Activated CD4-positive, alpha-beta T cell treated with anti-CD3 and anti-CD28 coated beads, Interleukin-2, amount 10 ng/mL, durations not matched to agents 24 days and 14 days (primary cell): ENCODE measurements at regions not wholly inside any gene's neighbourhood (a gene's known extent, or its start where the extent isn't known, plus 50 kb on each side); places are given as distances from the start of the nearest gene placed in this dataset.

Experiments used
- DNase-seq: peaks from one replicate; pipeline ENCODE4 v3.0.0; 2022
- H3K27ac Mint-ChIP-seq: one replicate; pipeline ENCODE4 v1.8.0; 2022; ENCODE audit warnings: mild to moderate bottlenecking, mixed read lengths
- H3K27me3 Mint-ChIP-seq: one replicate; pipeline ENCODE4 v1.8.0; 2022; ENCODE audit warnings: mixed read lengths
- H3K36me3 Mint-ChIP-seq: one replicate; pipeline ENCODE4 v1.8.0; 2022; ENCODE audit warnings: low read depth, mild to moderate bottlenecking, mixed read lengths
- H3K4me1 Mint-ChIP-seq: one replicate; pipeline ENCODE4 v1.8.0; 2021; ENCODE audit warnings: mixed read lengths
- H3K4me3 Mint-ChIP-seq: one replicate; pipeline ENCODE4 v1.8.0; 2022; ENCODE audit warnings: mild to moderate bottlenecking, moderate library complexity, mixed read lengths
- H3K9me3 Mint-ChIP-seq: one replicate; pipeline ENCODE4 v1.8.0; 2021; ENCODE audit warnings: mixed read lengths
- intact Hi-C: fragments of 100-400 bp; cut with micrococcal nuclease; formaldehyde crosslinking; loops from one replicate; pipeline ENCODE4 v1.15.1; 2023

GRCh38 chr2:7673853-7674252 lies 756.6 kb downstream of the RNF144A start:
- peaks cover 27% of the 10 kb centered on the region for H3K9me3 Mint-ChIP-seq
- H3K36me3 Mint-ChIP-seq: peaks cover 39% of the 10 kb centered on the region
- peaks cover 62% of the 10 kb centered on the region for H3K4me1 Mint-ChIP-seq
- peak; percentile 39 for DNase-seq
- H3K27me3 Mint-ChIP-seq: no peaks in the 10 kb centered on the region
- peak overlapping the region; percentile 70 for H3K27ac Mint-ChIP-seq
- intact Hi-C loops: loop anchor here (2.0 to 10.0 kb wide), 11 partner anchors 51 to 869 kb away; no protein-coding TSS in a partner anchor
- no peak overlapping the region for H3K4me3 Mint-ChIP-seq

GRCh38 chr2:7674606-7675005 lies 757.4 kb downstream of the RNF144A start:
- peak overlapping the region; percentile 70 for H3K27ac Mint-ChIP-seq
- H3K4me1 Mint-ChIP-seq: peaks cover 69% of the 10 kb centered on the region
- peaks cover 39% of the 10 kb centered on the region for H3K36me3 Mint-ChIP-seq
- no peak overlapping the region for H3K4me3 Mint-ChIP-seq
- H3K9me3 Mint-ChIP-seq: peaks cover 27% of the 10 kb centered on the region
- H3K27me3 Mint-ChIP-seq: no peaks in the 10 kb centered on the region
- intact Hi-C loops: loop anchor here (5.0 to 10.0 kb wide), 5 partner anchors 52 to 577 kb away; no protein-coding TSS in a partner anchor
- DNase-seq: peak; percentile 49

- no peaks in the 10 kb centered on the region for H3K27me3 Mint-ChIP-seq
- DNase-seq: no peak
- peaks cover 27% of the 10 kb centered on the region for H3K9me3 Mint-ChIP-seq
- H3K36me3 Mint-ChIP-seq: peaks cover 33% of the 10 kb centered on the region
- intact Hi-C loops: loop anchor here (10.0 kb wide), 1 partner anchor 258 kb away; no protein-coding TSS in a partner anchor
- no peak overlapping the region for H3K4me3 Mint-ChIP-seq
- peaks cover 58% of the 10 kb centered on the region for H3K4me1 Mint-ChIP-seq
- H3K27ac Mint-ChIP-seq: peak overlapping the region; percentile 81
Observed at GRCh38 chr2:7676714-7677113, 759.5 kb downstream of the RNF144A start.

GRCh38 chr2:7681881-7682461 lies 764.8 kb downstream of the RNF144A start:
- Mint-ChIP-seq H3K9me3 (peaks cover 15% of the 10 kb centered on the region), H3K27ac (no peak overlapping the region), H3K27me3 (no peaks in the 10 kb centered on the region), H3K36me3 (peaks cover 5% of the 10 kb centered on the region), H3K4me3 (no peak overlapping the region), H3K4me1 (peaks cover 23% of the 10 kb centered on the region)
- no peak for DNase-seq
- intact Hi-C loops: no loop called here

- Mint-ChIP-seq H3K4me1 (peaks cover 27% of the 10 kb centered on the region), H3K27ac (no peak overlapping the region), H3K36me3 (peaks cover 6% of the 10 kb centered on the region), H3K27me3 (no peaks in the 10 kb centered on the region), H3K9me3 (peaks cover 17% of the 10 kb centered on the region), H3K4me3 (no peak overlapping the region)
- intact Hi-C loops: no loop called here
- DNase-seq: no peak
Observed at GRCh38 chr2:7683196-7683595, 766.0 kb downstream of the RNF144A start.

- Mint-ChIP-seq H3K27ac (no peak overlapping the region), H3K4me1 (peaks cover 22% of the 10 kb centered on the region), H3K9me3 (peaks cover 11% of the 10 kb centered on the region), H3K36me3 (peaks cover 4% of the 10 kb centered on the region), H3K27me3 (no peaks in the 10 kb centered on the region), H3K4me3 (no peak overlapping the region)
- intact Hi-C loops: no loop called here
- DNase-seq: no peak
Observed at GRCh38 chr2:7683708-7684107, 766.5 kb downstream of the RNF144A start.

- peaks cover 11% of the 10 kb centered on the region for H3K9me3 Mint-ChIP-seq
Observed at GRCh38 chr2:7685342-7686015, 768.3 kb downstream of the RNF144A start.

GRCh38 chr2:7686016-7686385 lies 768.8 kb downstream of the RNF144A start:
- Mint-ChIP-seq H3K27me3 (no peaks in the 10 kb centered on the region), H3K36me3 (peaks cover 4% of the 10 kb centered on the region), H3K4me3 (no peak overlapping the region), H3K9me3 (peaks cover 11% of the 10 kb centered on the region), H3K4me1 (peaks cover 9% of the 10 kb centered on the region), H3K27ac (no peak overlapping the region)
- DNase-seq: no peak
- intact Hi-C loops: no loop called here

More at GRCh38 chr2:7685342-7686015, 768.3 kb downstream of the RNF144A start:
- Mint-ChIP-seq H3K36me3 (peaks cover 4% of the 10 kb centered on the region), H3K4me1 (peaks cover 8% of the 10 kb centered on the region), H3K27me3 (no peaks in the 10 kb centered on the region), H3K27ac (no peak overlapping the region), H3K4me3 (no peak overlapping the region)
- intact Hi-C loops: no loop called here
- DNase-seq: no peak

GRCh38 chr2:7691961-7692656 lies 774.9 kb downstream of the RNF144A start:
- intact Hi-C loops: loop anchor here (5.0 kb wide), 1 partner anchor 35 kb away; no protein-coding TSS in a partner anchor

GRCh38 chr2:7692657-7693161 lies 775.5 kb downstream of the RNF144A start:
- DNase-seq: no peak
- Mint-ChIP-seq H3K4me1 (peaks cover 42% of the 10 kb centered on the region), H3K4me3 (peak overlapping the region; percentile 68), H3K27ac (peak overlapping the region; percentile 91), H3K36me3 (peaks cover 3% of the 10 kb centered on the region), H3K27me3 (no peaks in the 10 kb centered on the region), H3K9me3 (peaks cover 16% of the 10 kb centered on the region)
- intact Hi-C loops: loop anchor here (5.0 kb wide), 1 partner anchor 35 kb away; no protein-coding TSS in a partner anchor

More at GRCh38 chr2:7691961-7692656, 774.9 kb downstream of the RNF144A start:
- DNase-seq: no peak
- peak overlapping the region; percentile 40 for H3K4me3 Mint-ChIP-seq
- H3K9me3 Mint-ChIP-seq: peaks cover 15% of the 10 kb centered on the region
- H3K27me3 Mint-ChIP-seq: no peaks in the 10 kb centered on the region
- peaks cover 4% of the 10 kb centered on the region for H3K36me3 Mint-ChIP-seq
- H3K27ac Mint-ChIP-seq: peak overlapping the region; percentile 91
- H3K4me1 Mint-ChIP-seq: peaks cover 43% of the 10 kb centered on the region

- no peak for DNase-seq
- Mint-ChIP-seq H3K27ac (peak overlapping the region; percentile 91), H3K4me3 (peak overlapping the region; percentile 68), H3K27me3 (no peaks in the 10 kb centered on the region), H3K36me3 (peaks cover 3% of the 10 kb centered on the region), H3K9me3 (peaks cover 17% of the 10 kb centered on the region), H3K4me1 (peaks cover 38% of the 10 kb centered on the region)
- intact Hi-C loops: loop anchor here (1.0 to 5.0 kb wide), 4 partner anchors 21 to 133 kb away; no protein-coding TSS in a partner anchor
Observed at GRCh38 chr2:7693246-7694075, 776.2 kb downstream of the RNF144A start.

GRCh38 chr2:7694076-7694985 lies 777.1 kb downstream of the RNF144A start:
- DNase-seq: peak; percentile 74

More at GRCh38 chr2:7694076-7694985, 777.1 kb downstream of the RNF144A start:
- Mint-ChIP-seq H3K27me3 (no peaks in the 10 kb centered on the region), H3K9me3 (peaks cover 17% of the 10 kb centered on the region), H3K4me1 (peaks cover 38% of the 10 kb centered on the region), H3K36me3 (peaks cover 3% of the 10 kb centered on the region), H3K27ac (peak overlapping the region; percentile 91), H3K4me3 (peak overlapping the region; percentile 68)
- intact Hi-C loops: loop anchor here (1.0 to 5.0 kb wide), 4 partner anchors 22 to 132 kb away; no protein-coding TSS in a partner anchor
